ENCODE measurements at regions not wholly inside any gene's neighbourhood (a gene's known extent, or its start where the extent isn't known, plus 50 kb on each side); places are given as distances from the start of the nearest gene placed in this dataset.

DNA sequence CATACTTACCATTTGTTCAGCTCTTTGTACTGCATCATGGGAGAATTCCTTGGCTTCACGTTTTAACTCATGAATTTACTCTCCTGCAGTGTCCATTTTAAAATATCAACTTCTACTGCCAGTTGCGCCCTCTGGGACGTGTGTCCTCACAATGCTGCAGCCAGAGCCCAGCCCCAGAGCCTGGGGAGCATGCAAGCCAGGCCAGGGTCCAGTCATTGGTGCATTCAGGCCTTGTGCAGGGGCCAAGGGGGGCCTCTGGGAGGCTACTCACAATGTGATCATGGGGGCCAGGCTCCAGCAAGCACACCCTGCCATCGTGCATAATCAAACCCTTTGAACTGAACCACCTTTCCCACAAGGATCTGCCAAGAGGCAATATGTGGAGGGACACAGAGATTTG is 105.6 kb upstream of the CCDC112 start (continued):
- TF ChIP-seq KLF5 (IDR thresholded peaks at IDR 0.05; ENCODE audit: partially characterized antibody): no peak
- TF ChIP-seq CREB1 (IDR thresholded peaks at IDR 0.05; ENCODE audit: low read depth): no peak
- no peak for TF ChIP-seq POLR2A (IDR thresholded peaks at IDR 0.05; ENCODE audit: low read depth, low read length)
- TF ChIP-seq ESRRA (IDR thresholded peaks at IDR 0.05; ENCODE audit: low read length): no peak
- no peak for TF ChIP-seq ZZZ3 (IDR thresholded peaks at IDR 0.05; ENCODE audit: control insufficient read depth, insufficient read length, low read depth)
- no peak for TF ChIP-seq CBX5 (IDR thresholded peaks at IDR 0.05; ENCODE audit: low read depth)
- TF ChIP-seq EGR1 (IDR thresholded peaks at IDR 0.05; ENCODE audit: borderline replicate concordance in 1 of 2, low read depth in 2 of 2, low read length in 2 of 2): no peak

DNA sequence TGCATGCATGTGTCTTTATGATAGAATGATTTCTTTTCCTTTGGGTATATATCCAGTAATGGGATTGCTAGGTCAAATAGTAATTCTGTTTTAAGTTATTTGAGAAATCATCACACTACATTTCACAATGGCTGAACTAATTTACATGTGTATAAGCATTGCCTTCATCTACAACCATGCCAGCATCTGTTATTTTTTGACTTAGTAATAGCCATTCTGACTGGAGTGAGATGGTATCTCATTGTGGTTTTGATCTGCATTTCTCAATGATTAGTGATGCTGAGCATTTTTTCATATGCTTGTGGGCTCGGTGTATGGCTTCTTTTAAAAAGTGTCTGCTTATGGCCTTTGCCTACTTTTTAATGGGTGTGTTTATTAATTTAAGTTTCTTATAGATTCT is 102.3 kb upstream of the CCDC112 start:
- Histone ChIP-seq H3K79me2 (ENCODE audit: control insufficient read depth, insufficient read depth, low read length) (no peaks in the 10 kb centered on the region), H2AFZ (ENCODE audit: control insufficient read depth, low read depth, low read length) (no peak overlapping the region), H3K9ac (ENCODE audit: control insufficient read depth, insufficient read depth, low read length) (no peak overlapping the region), H3K9me3 (replicated peaks; ENCODE audit: control insufficient read depth, insufficient read depth, low read length) (no peaks in the 10 kb centered on the region; the same call in 2 of the 3 replicates), H3K27me3 (replicated peaks in 1 of 2; ENCODE audit: control insufficient read depth in 2 of 2, insufficient read depth in 2 of 2, low read length in 1 of 2) (no peaks in the 10 kb centered on the region), H3K4me3 (no peak overlapping the region), H4K20me1 (ENCODE audit: control insufficient read depth, insufficient read depth) (no peaks in the 10 kb centered on the region), H3K36me3 (ENCODE audit: control insufficient read depth in 2 of 2, insufficient read depth in 2 of 2, low read length in 1 of 2) (no peaks in the 10 kb centered on the region), H3K27ac (ENCODE audit: control insufficient read depth, insufficient read depth) (no peak overlapping the region), H3K4me2 (ENCODE audit: control insufficient read depth, insufficient read depth) (no peak overlapping the region), H3K4me1 (ENCODE audit: control insufficient read depth, insufficient read depth, low read length) (no peaks in the 10 kb centered on the region)
- ChIA-PET SMC1A (ENCODE audit: uncharacterized antibody, unreplicated experiment) (no interaction called here), POLR2A (no interaction called here), CTCF (no interaction called here), RAD21 (ENCODE audit: unreplicated experiment) (no interaction called here)
- FAIRE-seq (no peak), DNase-seq (ENCODE audit: low read depth, low spot score) (no peak), ATAC-seq (no peak)
- no peak for TF ChIP-seq ZZZ3 (IDR thresholded peaks at IDR 0.05; ENCODE audit: control insufficient read depth, insufficient read length, low read depth)
- TF ChIP-seq MEF2A (IDR thresholded peaks at IDR 0.05; ENCODE audit: insufficient read depth, low read depth, low read length): no peak
- TF ChIP-seq ZNF384 (IDR thresholded peaks at IDR 0.05; ENCODE audit: borderline replicate concordance, low read depth, low read length): no peak
- TF ChIP-seq, protein P1, sequence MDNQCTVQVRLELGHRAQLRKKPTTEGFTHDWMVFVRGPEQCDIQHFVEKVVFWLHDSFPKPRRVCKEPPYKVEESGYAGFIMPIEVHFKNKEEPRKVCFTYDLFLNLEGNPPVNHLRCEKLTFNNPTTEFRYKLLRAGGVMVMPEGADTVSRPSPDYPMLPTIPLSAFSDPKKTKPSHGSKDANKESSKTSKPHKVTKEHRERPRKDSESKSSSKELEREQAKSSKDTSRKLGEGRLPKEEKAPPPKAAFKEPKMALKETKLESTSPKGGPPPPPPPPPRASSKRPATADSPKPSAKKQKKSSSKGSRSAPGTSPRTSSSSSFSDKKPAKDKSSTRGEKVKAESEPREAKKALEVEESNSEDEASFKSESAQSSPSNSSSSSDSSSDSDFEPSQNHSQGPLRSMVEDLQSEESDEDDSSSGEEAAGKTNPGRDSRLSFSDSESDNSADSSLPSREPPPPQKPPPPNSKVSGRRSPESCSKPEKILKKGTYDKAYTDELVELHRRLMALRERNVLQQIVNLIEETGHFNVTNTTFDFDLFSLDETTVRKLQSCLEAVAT (IDR thresholded peaks at IDR 0.05): no peak
- 63% methylated on average over 1 of the region's 1 CpG for WGBS (ENCODE audit: insufficient coverage, insufficient replicate concordance, low lambda C conversion rate, missing lambda C conversion rate)
- no TSS peak for BruUV-seq (replicated peaks)
- intact Hi-C loops (cut with micrococcal nuclease; ENCODE audit: unreplicated experiment): no loop called here
- in situ Hi-C loops (cut with MboI): no loop called here

All from GM12878 (cell line).